Lung (tissue), 11 donors: ENCODE measurements at regions not wholly inside any gene's neighbourhood (a gene's known extent, or its start where the extent isn't known, plus 50 kb on each side); places are given as distances from the start of the nearest gene placed in this dataset.

Experiments
- ATAC-seq: fragments of 200-7000 bp; cut with Tn5 transposase; one replicate; pipeline ENCODE4 v1.9.1; 2020; ENCODE audit warnings: moderate number of reproducible peaks; ENCODE audit not compliant: insufficient read depth, low FRiP score
- DNase-seq, 3 donors: peaks; one replicate each; pipeline ENCODE4 v3.0.0-alpha.2; 2013 to 2017
- H3K27ac ChIP-seq, 2 donors: one replicate each; pipeline ENCODE4 v1.5.1; 2013; ENCODE audit warnings: mild to moderate bottlenecking in 2 of 2, moderate library complexity in 2 of 2, control low read depth in 1 of 2, inconsistent platforms in 1 of 2, low read depth in 1 of 2, low read length in 1 of 2
- H3K27me3 ChIP-seq, 3 donors: one replicate each; pipeline ENCODE4 v1.5.1; 2013; ENCODE audit warnings: low read length in 2 of 3; ENCODE audit not compliant: control insufficient read depth in 3 of 3, insufficient read depth in 3 of 3
- H3K36me3 ChIP-seq, 4 donors: one replicate each; pipeline ENCODE4 v1.5.1; 2013; ENCODE audit warnings: low read length in 4 of 4, mild to moderate bottlenecking in 1 of 4, moderate library complexity in 1 of 4; ENCODE audit not compliant: control insufficient read depth in 4 of 4, insufficient read depth in 4 of 4
- H3K4me1 ChIP-seq, 5 donors: one replicate each; pipeline ENCODE4 v1.5.1; 2013; ENCODE audit warnings: low read length in 5 of 5, mild to moderate bottlenecking in 2 of 5, moderate library complexity in 1 of 5; ENCODE audit not compliant: control insufficient read depth in 5 of 5, insufficient read depth in 5 of 5
- H3K4me3 ChIP-seq: one replicate; pipeline ENCODE4 v1.5.1; 2013; ENCODE audit warnings: mild to moderate bottlenecking, control low read depth, moderate library complexity
- H3K9ac ChIP-seq, 2 donors: one replicate each; pipeline ENCODE4 v1.5.1; 2013; ENCODE audit warnings: low read length in 2 of 2, control low read depth in 1 of 2; ENCODE audit not compliant: insufficient read depth in 1 of 2
- H3K9me3 ChIP-seq, 4 donors: one replicate each; pipeline ENCODE4 v1.5.1; 2013; ENCODE audit warnings: low read length in 3 of 4, mild to moderate bottlenecking in 1 of 4, moderate library complexity in 1 of 4; ENCODE audit not compliant: control insufficient read depth in 4 of 4, insufficient read depth in 3 of 4
- WGBS, 2 donors: extraction: QIAGEN DNeasy Blood & Tissue Kit; methylation state at CpG; one replicate each; pipeline ENCODE4 v1.1.7; 2013; 5-methylcytosine and 5-hydroxymethylcytosine counted together
- TF ChIP-seq, protein P1 (sequence below): IDR thresholded peaks from 2 replicates; pipeline ENCODE4 v1.5.1; 2012; ENCODE audit warnings: mild to moderate bottlenecking; ENCODE audit errors: control extremely low read depth, extremely low read depth
- donor health status: control.
- donor health status: control.
- donor health status: Bipolar disorder and iron deficiency.
- donor health status: healthy.
- donor health status: DM: yes; HTN: yes; CAD: no.

DNA sequence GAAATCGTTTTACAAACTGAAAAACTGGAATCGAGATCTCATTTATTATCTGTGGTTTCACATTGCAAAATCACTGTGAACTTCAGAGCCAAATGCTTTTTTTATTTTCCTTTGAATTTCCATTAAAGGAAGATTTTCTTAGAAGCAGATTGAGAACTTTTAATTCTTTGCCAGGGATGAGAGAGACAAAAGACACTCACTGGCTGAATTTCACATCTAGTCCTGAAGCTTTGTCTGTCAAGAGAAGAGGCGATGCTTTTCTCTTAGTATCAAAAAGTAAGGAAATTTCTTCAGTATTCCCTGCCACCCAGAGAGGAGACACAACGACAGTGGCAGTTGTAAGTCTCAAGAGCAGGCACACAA is 141.8 kb downstream of the TMEM200A start:
- Histone ChIP-seq H3K9me3 (no peaks in the 10 kb centered on the region), H3K4me1 (no peaks in the 10 kb centered on the region), H3K27ac (no peak overlapping the region), H3K9ac (no peak overlapping the region), H3K4me3 (no peak overlapping the region), H3K27me3 (no peaks in the 10 kb centered on the region), H3K36me3 (no peaks in the 10 kb centered on the region)
- DNase-seq (no peak), ATAC-seq (no peak)
- 65 to 71% methylated on average over 4 of the region's 4 CpGs for WGBS, 2 donors
- TF ChIP-seq, protein P1, sequence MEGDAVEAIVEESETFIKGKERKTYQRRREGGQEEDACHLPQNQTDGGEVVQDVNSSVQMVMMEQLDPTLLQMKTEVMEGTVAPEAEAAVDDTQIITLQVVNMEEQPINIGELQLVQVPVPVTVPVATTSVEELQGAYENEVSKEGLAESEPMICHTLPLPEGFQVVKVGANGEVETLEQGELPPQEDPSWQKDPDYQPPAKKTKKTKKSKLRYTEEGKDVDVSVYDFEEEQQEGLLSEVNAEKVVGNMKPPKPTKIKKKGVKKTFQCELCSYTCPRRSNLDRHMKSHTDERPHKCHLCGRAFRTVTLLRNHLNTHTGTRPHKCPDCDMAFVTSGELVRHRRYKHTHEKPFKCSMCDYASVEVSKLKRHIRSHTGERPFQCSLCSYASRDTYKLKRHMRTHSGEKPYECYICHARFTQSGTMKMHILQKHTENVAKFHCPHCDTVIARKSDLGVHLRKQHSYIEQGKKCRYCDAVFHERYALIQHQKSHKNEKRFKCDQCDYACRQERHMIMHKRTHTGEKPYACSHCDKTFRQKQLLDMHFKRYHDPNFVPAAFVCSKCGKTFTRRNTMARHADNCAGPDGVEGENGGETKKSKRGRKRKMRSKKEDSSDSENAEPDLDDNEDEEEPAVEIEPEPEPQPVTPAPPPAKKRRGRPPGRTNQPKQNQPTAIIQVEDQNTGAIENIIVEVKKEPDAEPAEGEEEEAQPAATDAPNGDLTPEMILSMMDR = no peak

DNA sequence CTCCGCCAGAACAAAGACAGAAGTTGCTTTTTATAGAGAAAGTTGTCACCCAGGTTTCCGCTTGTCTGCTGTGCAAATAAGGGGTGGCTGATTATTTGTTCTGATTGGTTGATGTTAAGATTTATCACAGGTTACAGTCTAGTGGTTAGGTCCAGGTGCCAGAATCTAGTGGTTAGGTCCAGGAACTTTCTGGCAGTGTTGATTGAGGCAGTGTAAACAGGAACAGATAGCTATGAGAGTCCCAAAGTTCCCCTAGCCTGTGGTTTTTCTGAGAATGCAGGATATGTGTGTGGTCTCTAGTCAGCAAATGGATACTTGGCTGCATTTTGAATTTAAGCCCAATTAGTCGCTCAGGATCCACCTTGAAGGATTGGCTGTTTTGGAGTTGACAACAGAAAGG is 148.0 kb downstream of the TMEM200A start:
- H3K36me3 ChIP-seq = no peaks in the 10 kb centered on the region
- peak in 2 of 3 donors; percentile 21 to 23 for DNase-seq

DNA sequence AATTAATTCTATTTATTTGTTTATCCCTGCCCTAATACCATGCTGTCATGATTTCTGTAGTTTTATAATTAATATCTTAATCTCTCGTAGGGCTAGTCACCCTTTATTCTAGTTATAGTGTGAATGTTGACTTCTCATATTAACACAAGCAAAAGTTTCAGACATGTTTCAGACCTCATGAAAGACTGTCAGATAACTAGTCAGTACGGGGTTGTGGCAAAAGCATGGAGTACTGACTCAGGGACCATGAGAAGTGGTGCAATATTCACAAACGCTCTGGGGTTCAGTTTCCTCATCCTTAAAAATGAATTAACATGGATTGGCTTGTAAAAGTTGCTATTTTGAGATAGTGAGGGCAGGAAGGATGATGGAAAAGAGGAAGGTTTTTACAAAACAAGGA is 148.9 kb downstream of the TMEM200A start:
- no peaks in the 10 kb centered on the region for H3K4me1 ChIP-seq
- H3K36me3 ChIP-seq = no peaks in the 10 kb centered on the region
- H3K4me3 ChIP-seq = no peak overlapping the region
- H3K9me3 ChIP-seq = no peaks in the 10 kb centered on the region
- DNase-seq = no peak
- no peak for ATAC-seq
- no peak overlapping the region for H3K27ac ChIP-seq
- H3K27me3 ChIP-seq = no peaks in the 10 kb centered on the region
- no peak overlapping the region for H3K9ac ChIP-seq
- TF ChIP-seq, protein P1 = no peak
- WGBS, 2 donors = 59 to 81% methylated on average over 3 of the region's 3 CpGs

More for the DNA sequence above, 148.0 kb downstream of the TMEM200A start:
- H3K27me3 ChIP-seq = no peaks in the 10 kb centered on the region
- no peaks in the 10 kb centered on the region for H3K9me3 ChIP-seq
- 18 to 26% methylated on average over 3 of the region's 3 CpGs for WGBS, 2 donors
- no peak overlapping the region for H3K4me3 ChIP-seq
- peak; percentile 19 for ATAC-seq
- no peak overlapping the region for H3K9ac ChIP-seq
- H3K4me1 ChIP-seq = no peaks in the 10 kb centered on the region
- H3K27ac ChIP-seq = no peak overlapping the region
- TF ChIP-seq, protein P1 = no peak

DNA sequence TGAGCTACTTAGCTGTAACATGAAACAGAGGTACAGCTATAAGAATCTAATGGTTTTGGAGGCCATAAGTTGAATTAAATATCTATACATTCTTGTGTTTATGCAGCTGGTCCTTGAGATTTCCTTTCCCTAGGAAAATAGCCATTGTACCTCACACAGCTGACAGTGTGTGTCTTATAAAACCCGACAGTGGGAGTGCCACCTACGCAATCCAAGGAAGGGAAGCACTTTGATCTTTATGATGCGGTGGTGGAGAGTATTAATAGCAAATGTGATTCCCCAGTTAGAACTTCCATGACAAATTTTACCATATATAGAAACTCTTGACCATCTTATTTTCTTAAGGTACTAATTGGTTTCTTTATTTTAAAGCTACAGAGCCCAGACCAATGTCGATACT is 149.5 kb downstream of the TMEM200A start:
- Histone ChIP-seq H3K4me3 (no peak overlapping the region), H3K4me1 (no peaks in the 10 kb centered on the region), H3K9me3 (no peaks in the 10 kb centered on the region), H3K27ac (no peak overlapping the region), H3K36me3 (no peaks in the 10 kb centered on the region), H3K27me3 (no peaks in the 10 kb centered on the region), H3K9ac (no peak overlapping the region)
- DNase-seq = no peak
- ATAC-seq = no peak
- 92 to 95% methylated on average over 4 of the region's 4 CpGs for WGBS, 2 donors
- TF ChIP-seq, protein P1 = no peak
